SK-N-SH (cell line): ENCODE measurements at regions not wholly inside any gene's neighbourhood (a gene's known extent, or its start where the extent isn't known, plus 50 kb on each side); places are given as distances from the start of the nearest gene placed in this dataset.

Experiments
- CTCF ChIA-PET: fragments of 300-600, 350-600 bp; formaldehyde crosslinking; extraction: SDS; loops from one replicate; lab custom pipeline; 2021; lab: Yijun Ruan, JAX
- POLR2A ChIA-PET: fragments of 350-600 bp; sonication (Branson Sonifier 250); formaldehyde crosslinking; extraction: SDS; loops from one replicate; lab custom pipeline; 2020; ENCODE audit warnings: antibody characterized with exemption, inconsistent platforms; lab: Yijun Ruan, JAX
- DNase-seq: peaks from one replicate; pipeline ENCODE4 v3.0.0; 2012
- H2AFZ ChIP-seq: fragments of 200-600 bp; sonication (generic); 2 replicates; pipeline ENCODE4 v1.8.1; 2016; ENCODE audit warnings: antibody characterized with exemption, mild to moderate bottlenecking, low read depth
- H3F3A ChIP-seq: fragments of 200-600 bp; sonication (generic); replicated peaks from 2 replicates; pipeline ENCODE3; 2016; ENCODE audit warnings: antibody characterized with exemption, mild to moderate bottlenecking; ENCODE audit not compliant: insufficient read depth
- H3K27ac ChIP-seq, 2 experiments: fragments of 200-500 bp in 1 of 2; fragments of 200-600 bp in 1 of 2; sonication (Bioruptor generic) in 1 of 2; sonication (generic), shearing (Covaris generic) in 1 of 2; 2 replicates each; pipeline versions ENCODE4 v1.5.1 to v1.6.1; 2014 to 2016; ENCODE audit warnings: low read depth in 2 of 2, inconsistent platforms in 1 of 2, low read length in 1 of 2, mild to moderate bottlenecking in 1 of 2, mixed read lengths in 1 of 2
- H3K27me3 ChIP-seq: fragments of 200-600 bp; sonication (generic), shearing (Covaris generic); 2 replicates; pipeline ENCODE4 v1.6.1; 2016; ENCODE audit warnings: mixed run types; ENCODE audit not compliant: insufficient read depth
- H3K36me3 ChIP-seq, 2 experiments: fragments of 200-500 bp in 1 of 2; fragments of 200-600 bp in 1 of 2; sonication (Bioruptor generic) in 1 of 2; sonication (generic) in 1 of 2; replicated peaks in 1 of 2; 2 replicates each; pipeline versions ENCODE3 to v1.5.1; 2014 to 2016; ENCODE audit warnings: low read length in 1 of 2, mild to moderate bottlenecking in 1 of 2; ENCODE audit not compliant: insufficient read depth in 2 of 2, control insufficient read depth in 1 of 2
- H3K4me1 ChIP-seq, 2 experiments: fragments of 200-500 bp in 1 of 2; fragments of 200-600 bp in 1 of 2; sonication (Bioruptor generic) in 1 of 2; sonication (generic), shearing (Covaris generic) in 1 of 2; 2 replicates each; pipeline versions ENCODE4 v1.5.1 to v1.6.1; 2014 to 2016; ENCODE audit warnings: low read depth in 1 of 2, low read length in 1 of 2, mixed run types in 1 of 2; ENCODE audit not compliant: insufficient read depth in 2 of 2, control insufficient read depth in 1 of 2
- H3K4me2 ChIP-seq: fragments of 200-600 bp; sonication (generic), shearing (Covaris generic); 2 replicates; pipeline ENCODE4 v1.6.1; 2017; ENCODE audit warnings: mixed run types
- H3K4me3 ChIP-seq, 2 experiments: fragments of 200-500 bp in 1 of 2; fragments of 200-600 bp in 1 of 2; sonication (Bioruptor generic) in 1 of 2; sonication (generic), shearing (Covaris generic) in 1 of 2; 2 replicates each; pipeline versions ENCODE4 v1.5.1 to v1.8.1; 2014 to 2016; ENCODE audit warnings: low read depth in 2 of 2, inconsistent platforms in 1 of 2, low read length in 1 of 2, mild to moderate bottlenecking in 1 of 2, mixed read lengths in 1 of 2, moderate library complexity in 1 of 2
- H3K79me2 ChIP-seq: fragments of 200-600 bp; sonication (generic); 2 replicates; pipeline ENCODE4 v1.8.1; 2017; ENCODE audit warnings: mild to moderate bottlenecking; ENCODE audit not compliant: insufficient read depth
- H3K9ac ChIP-seq: fragments of 200-600 bp; sonication (generic); 2 replicates; pipeline ENCODE4 v1.6.1; 2017; ENCODE audit warnings: mixed run types
- H3K9me2 ChIP-seq: fragments of 200-600 bp; sonication (generic); 2 replicates; pipeline ENCODE4 v1.6.1; 2017; ENCODE audit warnings: mixed run types
- H3K9me3 ChIP-seq: fragments of 200-600 bp; sonication (generic); 2 replicates; pipeline ENCODE4 v1.6.1; 2017; ENCODE audit warnings: mixed run types, mild to moderate bottlenecking, moderate library complexity
- H4K20me1 ChIP-seq: fragments of 200-600 bp; sonication (generic); 2 replicates; pipeline ENCODE4 v1.6.1; 2017; ENCODE audit warnings: mild to moderate bottlenecking, mixed run types; ENCODE audit not compliant: insufficient read depth
- EZH2phosphoT487 ChIP-seq: fragments of 200-600 bp; sonication (generic); IDR thresholded peaks from 2 replicates; pipeline ENCODE4 v1.6.1; 2017; ENCODE audit warnings: low read depth, mixed run types, mild to moderate bottlenecking, antibody characterized with exemption, moderate library complexity, borderline replicate concordance
- GABPA ChIP-seq: IDR thresholded peaks from 2 replicates; pipeline ENCODE4 v1.4.0; 2012; ENCODE audit warnings: low read depth, mild to moderate bottlenecking
- GATA2 ChIP-seq: sonication (generic); formaldehyde crosslinking; IDR thresholded peaks from 2 replicates; pipeline ENCODE4 v1.5.0; 2020; ENCODE audit warnings: mild to moderate bottlenecking, missing genetic modification reagents
- IRF3 ChIP-seq: fragments of 150-350 bp; IDR thresholded peaks from 2 replicates; pipeline ENCODE4 v1.6.1; 2016; ENCODE audit warnings: mild to moderate bottlenecking, low read depth, low read length
- JUND ChIP-seq: IDR thresholded peaks from 2 replicates; pipeline ENCODE4 v1.4.0; 2012
- MEF2A ChIP-seq: IDR thresholded peaks from 2 replicates; pipeline ENCODE4 v1.4.0; 2012; ENCODE audit warnings: low read depth, borderline replicate concordance
- NFIC ChIP-seq: IDR thresholded peaks from 2 replicates; pipeline ENCODE4 v1.4.0; 2012; ENCODE audit warnings: borderline replicate concordance
- NRF1 ChIP-seq: IDR thresholded peaks from 2 replicates; pipeline ENCODE4 v1.6.1; 2012; ENCODE audit warnings: low read depth, mild to moderate bottlenecking, low read length
- RAD21 ChIP-seq: IDR thresholded peaks from 2 replicates; pipeline ENCODE4 v1.6.1; 2012; ENCODE audit warnings: mild to moderate bottlenecking, low read length
- RXRA ChIP-seq: IDR thresholded peaks from 2 replicates; pipeline ENCODE4 v1.4.0; 2012; ENCODE audit warnings: low read depth, mild to moderate bottlenecking, borderline replicate concordance
- SIN3A ChIP-seq: IDR thresholded peaks from 2 replicates; pipeline ENCODE4 v1.6.1; 2012; ENCODE audit warnings: low read depth, mild to moderate bottlenecking, low read length, moderate library complexity, borderline replicate concordance
- TCF12 ChIP-seq: IDR thresholded peaks from 2 replicates; pipeline ENCODE4 v1.4.0; 2012
- TEAD4 ChIP-seq: IDR thresholded peaks from 2 replicates; pipeline ENCODE4 v1.4.0; 2012; ENCODE audit warnings: mild to moderate bottlenecking, borderline replicate concordance; ENCODE audit not compliant: insufficient read depth
- YY1 ChIP-seq: IDR thresholded peaks from 2 replicates; pipeline ENCODE4 v1.4.0; 2012; ENCODE audit warnings: low read depth, mild to moderate bottlenecking
- ZBTB33 ChIP-seq: IDR thresholded peaks from 2 replicates; pipeline ENCODE4 v1.4.0; 2012; ENCODE audit warnings: low read depth, borderline replicate concordance
- WGBS: methylation state at CpG from one replicate; pipeline ENCODE4 v1.1.6; 2017; ENCODE audit warnings: low lambda C conversion rate; 5-methylcytosine and 5-hydroxymethylcytosine counted together
- TF ChIP-seq, protein P1 (sequence below): fragments of 150-350 bp; IDR thresholded peaks from 2 replicates; pipeline ENCODE4 v1.6.1; 2017; ENCODE audit warnings: antibody characterized with exemption, low read length, low read depth, borderline replicate concordance
- TF ChIP-seq, protein P2 (sequence below): fragments of 200-600 bp; sonication (generic); IDR thresholded peaks from 2 replicates; pipeline ENCODE4 v1.6.1; 2017; ENCODE audit warnings: antibody characterized with exemption, mild to moderate bottlenecking, moderate library complexity

DNA sequence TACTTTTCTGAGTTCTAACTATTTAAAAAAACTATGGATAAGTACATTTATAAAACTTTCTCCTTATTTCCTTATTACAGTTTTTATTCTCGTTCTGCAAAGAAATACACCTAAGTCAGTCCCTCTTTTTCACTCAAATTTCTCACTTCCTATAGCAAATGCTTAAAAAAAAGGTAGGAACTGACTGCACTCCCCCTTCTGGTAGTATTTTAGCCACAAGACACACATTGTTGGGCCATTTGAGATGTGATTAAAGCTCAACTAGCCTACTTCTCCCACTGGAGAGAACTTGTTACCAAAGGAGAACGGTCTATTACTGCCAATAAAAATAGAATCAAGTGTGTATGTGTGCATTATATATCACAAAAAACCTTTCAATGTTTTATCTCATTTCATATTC is 521.9 kb upstream of the PRMT6 start:
- H2AFZ ChIP-seq: no peak overlapping the region
- H3K9me2 ChIP-seq: no peaks in the 10 kb centered on the region
- H3K4me2 ChIP-seq: no peak overlapping the region
- ChIA-PET CTCF (no interaction called here), POLR2A (no interaction called here)
- H4K20me1 ChIP-seq: no peaks in the 10 kb centered on the region
- no peak overlapping the region for H3K4me3 ChIP-seq
- no peaks in the 10 kb centered on the region for H3K27me3 ChIP-seq
- H3K27ac ChIP-seq: no peak overlapping the region
- no peaks in the 10 kb centered on the region for H3K79me2 ChIP-seq
- no peak overlapping the region for H3K9ac ChIP-seq
- no peak for DNase-seq
- WGBS: 9% methylated on average over 2 of the region's 2 CpGs
- no peaks in the 10 kb centered on the region for H3K4me1 ChIP-seq
- no peaks in the 10 kb centered on the region for H3F3A ChIP-seq
- peaks cover 4% of the 10 kb centered on the region; the same call in 1 of the 2 replicates for H3K9me3 ChIP-seq
- TF ChIP-seq JUND: no peak
- TF ChIP-seq SIN3A: no peak
- no peak for TF ChIP-seq GATA2 (CRISPR knock-in tag)
- no peak for TF ChIP-seq MEF2A
- TF ChIP-seq NRF1: no peak
- TF ChIP-seq TEAD4: no peak
- TF ChIP-seq, protein P1, sequence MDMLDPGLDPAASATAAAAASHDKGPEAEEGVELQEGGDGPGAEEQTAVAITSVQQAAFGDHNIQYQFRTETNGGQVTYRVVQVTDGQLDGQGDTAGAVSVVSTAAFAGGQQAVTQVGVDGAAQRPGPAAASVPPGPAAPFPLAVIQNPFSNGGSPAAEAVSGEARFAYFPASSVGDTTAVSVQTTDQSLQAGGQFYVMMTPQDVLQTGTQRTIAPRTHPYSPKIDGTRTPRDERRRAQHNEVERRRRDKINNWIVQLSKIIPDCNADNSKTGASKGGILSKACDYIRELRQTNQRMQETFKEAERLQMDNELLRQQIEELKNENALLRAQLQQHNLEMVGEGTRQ: no peak
- no peak for TF ChIP-seq TCF12
- no peak for TF ChIP-seq RAD21
- TF ChIP-seq NFIC: no peak
- TF ChIP-seq, protein P2, sequence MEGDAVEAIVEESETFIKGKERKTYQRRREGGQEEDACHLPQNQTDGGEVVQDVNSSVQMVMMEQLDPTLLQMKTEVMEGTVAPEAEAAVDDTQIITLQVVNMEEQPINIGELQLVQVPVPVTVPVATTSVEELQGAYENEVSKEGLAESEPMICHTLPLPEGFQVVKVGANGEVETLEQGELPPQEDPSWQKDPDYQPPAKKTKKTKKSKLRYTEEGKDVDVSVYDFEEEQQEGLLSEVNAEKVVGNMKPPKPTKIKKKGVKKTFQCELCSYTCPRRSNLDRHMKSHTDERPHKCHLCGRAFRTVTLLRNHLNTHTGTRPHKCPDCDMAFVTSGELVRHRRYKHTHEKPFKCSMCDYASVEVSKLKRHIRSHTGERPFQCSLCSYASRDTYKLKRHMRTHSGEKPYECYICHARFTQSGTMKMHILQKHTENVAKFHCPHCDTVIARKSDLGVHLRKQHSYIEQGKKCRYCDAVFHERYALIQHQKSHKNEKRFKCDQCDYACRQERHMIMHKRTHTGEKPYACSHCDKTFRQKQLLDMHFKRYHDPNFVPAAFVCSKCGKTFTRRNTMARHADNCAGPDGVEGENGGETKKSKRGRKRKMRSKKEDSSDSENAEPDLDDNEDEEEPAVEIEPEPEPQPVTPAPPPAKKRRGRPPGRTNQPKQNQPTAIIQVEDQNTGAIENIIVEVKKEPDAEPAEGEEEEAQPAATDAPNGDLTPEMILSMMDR: no peak
- TF ChIP-seq ZBTB33: no peak
- TF ChIP-seq IRF3: no peak
- TF ChIP-seq GABPA: no peak
- no peak for TF ChIP-seq YY1
- TF ChIP-seq EZH2phosphoT487: no peak
- TF ChIP-seq RXRA: no peak
- TF ChIP-seq, all 33 proteins: peak for 0
- H3K36me3 ChIP-seq: no peaks in the 10 kb centered on the region
